Epithelial cell of proximal tubule (primary cell): ENCODE measurements at regions not wholly inside any gene's neighbourhood (a gene's known extent, or its start where the extent isn't known, plus 50 kb on each side); places are given as distances from the start of the nearest gene placed in this dataset.
"Not testable (repeated sequence)": the region's sequence is repeated elsewhere in the genome, so short reads cannot be mapped to it uniquely, and the experiment has no call there.

Experiments
- DNase-seq: peaks from one replicate; pipeline ENCODE4 v3.0.0-alpha.2; 2011; ENCODE audit warnings: low read depth
- H3K4me3 ChIP-seq: 2 replicates; pipeline ENCODE4 v1.5.1; 2011; ENCODE audit warnings: low read depth, mild to moderate bottlenecking, low read length
- TF ChIP-seq, protein P1 (sequence below): conservative IDR thresholded peaks from 2 replicates; pipeline ENCODE4 v1.5.1; 2012; ENCODE audit warnings: low read depth, mild to moderate bottlenecking, low read length

DNA sequence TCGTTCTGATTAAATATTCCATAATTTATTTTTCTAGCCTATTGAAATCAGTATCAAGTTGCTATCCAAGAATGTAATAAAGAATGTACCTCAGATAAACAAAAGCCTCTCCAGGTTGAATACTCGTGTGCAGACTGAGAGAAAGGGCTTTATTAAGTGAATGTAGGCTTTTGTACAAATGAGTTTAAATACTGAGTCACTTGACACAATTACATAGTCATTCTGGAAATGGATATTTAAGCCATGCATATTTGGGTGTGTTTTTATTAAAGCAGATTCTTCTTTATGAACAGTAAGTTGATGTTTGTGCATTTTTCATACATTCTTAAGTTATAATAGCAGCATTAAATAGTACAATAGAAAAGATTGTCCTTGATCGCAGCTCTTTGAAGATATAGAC lies 139.8 kb upstream of the GK2 start:
- TF ChIP-seq, protein P1, sequence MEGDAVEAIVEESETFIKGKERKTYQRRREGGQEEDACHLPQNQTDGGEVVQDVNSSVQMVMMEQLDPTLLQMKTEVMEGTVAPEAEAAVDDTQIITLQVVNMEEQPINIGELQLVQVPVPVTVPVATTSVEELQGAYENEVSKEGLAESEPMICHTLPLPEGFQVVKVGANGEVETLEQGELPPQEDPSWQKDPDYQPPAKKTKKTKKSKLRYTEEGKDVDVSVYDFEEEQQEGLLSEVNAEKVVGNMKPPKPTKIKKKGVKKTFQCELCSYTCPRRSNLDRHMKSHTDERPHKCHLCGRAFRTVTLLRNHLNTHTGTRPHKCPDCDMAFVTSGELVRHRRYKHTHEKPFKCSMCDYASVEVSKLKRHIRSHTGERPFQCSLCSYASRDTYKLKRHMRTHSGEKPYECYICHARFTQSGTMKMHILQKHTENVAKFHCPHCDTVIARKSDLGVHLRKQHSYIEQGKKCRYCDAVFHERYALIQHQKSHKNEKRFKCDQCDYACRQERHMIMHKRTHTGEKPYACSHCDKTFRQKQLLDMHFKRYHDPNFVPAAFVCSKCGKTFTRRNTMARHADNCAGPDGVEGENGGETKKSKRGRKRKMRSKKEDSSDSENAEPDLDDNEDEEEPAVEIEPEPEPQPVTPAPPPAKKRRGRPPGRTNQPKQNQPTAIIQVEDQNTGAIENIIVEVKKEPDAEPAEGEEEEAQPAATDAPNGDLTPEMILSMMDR, result no peak
- DNase-seq, result no peak
- no peak overlapping the region for H3K4me3 ChIP-seq

DNA sequence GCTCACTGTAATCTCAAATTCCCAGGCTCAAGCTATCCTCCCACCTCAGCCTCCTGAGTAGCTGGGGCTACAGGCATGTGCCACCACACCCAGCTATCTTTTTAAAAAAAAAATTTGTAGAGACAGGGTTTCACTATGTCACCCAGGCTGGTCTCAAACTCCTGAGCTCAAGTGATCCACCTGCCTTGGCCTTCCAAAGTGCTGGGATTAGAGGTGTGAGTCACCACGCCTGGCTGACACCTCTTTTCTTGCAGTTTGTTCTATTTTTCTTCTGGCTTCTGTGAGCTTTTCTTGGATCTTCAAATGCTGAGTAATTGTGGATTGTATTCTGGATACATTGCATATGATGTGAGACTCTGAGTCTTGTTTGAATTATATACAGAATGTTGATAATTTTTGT lies 137.3 kb upstream of the GK2 start:
- H3K4me3 ChIP-seq, DNase-seq: not testable (repeated sequence)

DNA sequence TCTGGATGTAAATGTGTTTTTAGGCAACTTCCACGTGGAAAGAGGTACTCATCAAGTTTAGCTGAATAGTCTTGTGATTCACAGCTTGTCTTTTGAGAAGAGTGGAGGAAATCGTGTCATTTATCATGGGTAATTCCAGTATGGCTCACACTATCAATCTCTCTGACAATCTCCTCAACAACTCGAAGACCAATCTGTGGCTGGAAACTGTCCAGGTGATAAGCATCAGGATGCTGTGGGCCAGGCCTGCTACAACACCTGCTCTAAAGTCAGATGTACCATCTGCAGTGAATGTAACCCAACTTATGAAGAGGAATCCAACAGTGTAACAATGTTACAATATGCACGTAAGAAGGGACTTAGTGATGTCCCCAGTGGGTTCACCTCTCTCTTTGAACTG lies 132.1 kb upstream of the GK2 start:
- no peak for DNase-seq

DNA sequence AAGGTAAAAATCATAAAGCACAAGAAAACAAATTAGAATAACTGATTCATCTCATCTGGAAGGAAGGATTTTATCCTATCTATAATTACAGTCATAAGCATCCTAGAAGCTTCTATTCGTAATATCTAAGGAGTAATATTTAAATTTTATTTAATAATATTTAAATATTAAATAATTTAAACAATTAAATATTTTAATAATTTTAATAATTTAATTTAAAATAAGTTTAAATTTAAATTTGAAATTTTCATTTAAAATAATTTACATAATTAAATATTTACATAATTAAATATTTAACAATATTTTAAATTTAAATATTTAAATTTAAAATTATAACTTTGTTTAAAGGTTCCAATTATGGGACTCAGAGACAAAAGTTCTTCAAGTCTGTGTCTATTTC lies 127.5 kb upstream of the GK2 start:
- no peak overlapping the region for H3K4me3 ChIP-seq
- no peak for DNase-seq
- TF ChIP-seq, protein P1, result no peak

More for the DNA sequence above, 132.1 kb upstream of the GK2 start:
- TF ChIP-seq, protein P1, result no peak
- H3K4me3 ChIP-seq, result no peak overlapping the region

DNA sequence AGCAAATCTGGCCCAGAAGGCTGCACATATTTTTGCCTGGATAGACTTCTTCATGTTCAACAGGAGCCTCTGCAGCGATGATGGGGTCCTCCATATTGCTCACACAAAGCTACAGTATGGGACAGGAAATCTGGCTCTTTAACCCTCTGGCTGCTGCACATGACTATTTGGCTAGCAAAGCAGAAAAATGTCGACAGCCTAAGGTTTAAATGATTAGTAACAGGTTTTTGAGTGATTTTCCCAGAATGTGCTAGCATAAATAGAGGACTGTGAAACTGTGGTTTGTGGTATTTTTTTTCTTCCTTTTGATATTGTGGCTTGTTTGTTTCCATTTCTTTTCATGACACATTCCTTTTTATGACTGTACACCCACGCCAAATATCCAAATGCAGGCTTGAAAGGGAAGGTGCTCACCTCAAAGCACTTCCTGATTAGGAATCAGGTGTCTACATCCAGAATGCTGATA lies 120.2 kb upstream of the GK2 start:
- H3K4me3 ChIP-seq, result no peak overlapping the region
- no peak for DNase-seq
- TF ChIP-seq, protein P1, result no peak

DNA sequence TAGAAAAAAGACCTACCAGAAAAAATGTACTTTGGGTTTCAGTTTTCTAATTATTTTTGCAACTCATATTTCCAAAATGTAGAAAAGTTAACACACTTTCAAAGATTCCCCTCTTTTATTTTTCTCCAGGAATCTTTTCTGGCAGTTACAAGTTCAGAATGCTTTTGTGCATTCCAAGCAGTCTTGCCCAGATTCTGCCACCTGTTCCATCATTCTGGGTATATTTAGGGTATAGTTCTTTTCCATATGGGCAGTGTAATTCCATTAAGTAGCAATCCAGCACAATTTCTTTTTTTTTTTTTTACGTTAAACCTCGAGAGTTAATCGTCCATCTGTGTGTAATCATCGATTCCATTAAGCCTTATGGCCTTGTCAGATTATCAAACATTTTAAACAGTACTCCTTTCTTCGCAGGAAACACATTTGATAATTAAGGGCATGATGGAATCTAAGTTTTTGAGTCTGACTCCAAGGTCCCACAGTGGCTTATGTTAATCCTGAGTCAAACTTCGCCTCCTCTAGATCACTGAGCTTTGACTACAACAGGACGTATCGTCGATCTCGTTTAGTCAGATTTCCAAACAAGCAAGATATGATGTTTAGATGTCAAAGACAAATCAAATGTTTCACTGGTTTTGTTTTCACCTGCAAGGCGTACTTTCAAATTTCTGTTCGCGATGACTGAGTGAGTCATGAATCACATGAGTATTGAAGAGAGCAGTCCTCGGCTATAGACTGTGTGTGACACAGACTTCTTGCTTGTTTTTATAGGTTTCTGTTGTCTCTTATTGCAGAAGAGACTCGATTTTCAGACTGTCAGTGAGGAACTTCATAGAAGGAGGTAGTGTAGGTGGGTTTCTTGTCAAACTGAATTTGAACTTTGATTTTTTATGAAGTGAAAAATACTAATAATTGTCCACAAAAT lies 118.9 kb upstream of the GK2 start:
- no peak overlapping the region for H3K4me3 ChIP-seq
- no peak for DNase-seq
- TF ChIP-seq, protein P1, result no peak

DNA sequence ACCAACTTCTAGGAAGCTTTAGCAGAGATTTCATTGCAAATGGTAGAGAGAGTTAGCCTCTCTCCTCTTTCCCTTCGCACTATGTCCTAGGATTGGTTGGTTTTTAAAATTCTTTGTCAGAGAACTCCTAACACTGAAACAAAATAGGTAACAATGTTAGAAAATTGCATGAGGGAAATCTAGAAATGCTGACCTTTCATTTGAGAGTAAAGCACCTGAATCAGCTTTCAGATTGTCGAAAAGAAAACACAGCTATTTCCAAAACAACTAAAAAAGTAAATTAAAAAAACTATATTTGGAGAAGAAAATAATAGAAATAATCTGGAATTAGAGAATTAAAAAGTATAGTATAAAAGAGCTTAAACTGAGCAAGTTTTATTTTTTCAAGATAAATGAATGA lies 108.1 kb upstream of the GK2 start:
- no peak for DNase-seq
- no peak overlapping the region for H3K4me3 ChIP-seq
- TF ChIP-seq, protein P1, result no peak
